B cell (primary cell): ENCODE measurements at regions not wholly inside any gene's neighbourhood (a gene's known extent, or its start where the extent isn't known, plus 50 kb on each side); places are given as distances from the start of the nearest gene placed in this dataset.

ENCODE experiments used
- ATAC-seq: fragments of 200-7000 bp; cut with Tn5 transposase; one replicate; pipeline ENCODE4 v1.10.0; 2021; ENCODE audit warnings: low read depth, mild to moderate bottlenecking, moderate number of reproducible peaks, moderate library complexity
- CTCF ChIA-PET: fragments of 350-600 bp; sonication (Branson Sonifier 250); formaldehyde crosslinking; loops from one replicate; lab custom pipeline; 2021; ENCODE audit warnings: antibody characterized with exemption, inconsistent platforms; lab: Charles Lee
- POLR2A ChIA-PET: fragments of 350-600 bp; sonication (Branson Sonifier 250); formaldehyde crosslinking; loops from one replicate; lab custom pipeline; 2021; ENCODE audit warnings: antibody characterized with exemption; lab: Charles Lee
- DNase-seq: peaks from one replicate; pipeline ENCODE4 v3.0.0; 2013
- H2AFZ ChIP-seq: 2 replicates; pipeline ENCODE4 v1.6.1; 2012; ENCODE audit warnings: mild to moderate bottlenecking, low read depth, low read length; ENCODE audit not compliant: insufficient read depth, poor library complexity, severe bottlenecking
- H3K27ac ChIP-seq, 2 donors: 1 replicate in 1 of 2; 2 replicates in 1 of 2; pipeline ENCODE4 v1.5.1; 2012 to 2013; ENCODE audit warnings: low read length in 2 of 2, mild to moderate bottlenecking in 2 of 2, moderate library complexity in 1 of 2
- H3K27me3 ChIP-seq, 4 experiments: fragments of 200-600 bp in 1 of 4; sonication (generic) in 1 of 4; replicated peaks in 1 of 4; 1 replicate in 2 of 4; 2 replicates in 2 of 4; pipeline versions ENCODE4 v1.6.1 to v1.7.0; 2013 to 2016; ENCODE audit warnings: low read length in 3 of 4, mild to moderate bottlenecking in 2 of 4, mixed read lengths in 1 of 4, moderate library complexity in 1 of 4; ENCODE audit not compliant: insufficient read depth in 4 of 4, control insufficient read depth in 3 of 4; ENCODE audit errors: control extremely low read depth in 1 of 4
- H3K36me3 ChIP-seq, 2 experiments: replicated peaks in 1 of 2; 1 replicate in 1 of 2; 2 replicates in 1 of 2; pipeline versions ENCODE4 v1.6.1 to v1.7.1; 2013; ENCODE audit warnings: low read length in 1 of 2; ENCODE audit not compliant: insufficient read depth in 2 of 2, control insufficient read depth in 1 of 2; ENCODE audit errors: control extremely low read depth in 1 of 2, extremely low read depth in 1 of 2
- H3K4me1 ChIP-seq, 2 donors: fragments of 200-600 bp in 1 of 2; sonication (generic) in 1 of 2; 1 replicate in 1 of 2; 2 replicates in 1 of 2; pipeline versions ENCODE4 v1.5.1 to v1.6.1; 2013 to 2017; ENCODE audit warnings: low read length in 2 of 2; ENCODE audit not compliant: control insufficient read depth in 2 of 2, insufficient read depth in 2 of 2
- H3K4me2 ChIP-seq: replicated peaks from 2 replicates; pipeline ENCODE3; 2012; ENCODE audit warnings: mild to moderate bottlenecking, low read depth, low read length; ENCODE audit not compliant: poor library complexity, severe bottlenecking
- H3K4me3 ChIP-seq, 5 experiments: fragments of 200-600 bp in 1 of 5; sonication (generic) in 1 of 5; 1 replicate in 3 of 5; 2 replicates in 2 of 5; pipeline versions ENCODE4 v1.5.1 to v1.7.0; 2011 to 2016; ENCODE audit warnings: low read length in 4 of 5, mild to moderate bottlenecking in 4 of 5, low read depth in 2 of 5, control low read depth in 1 of 5, moderate library complexity in 1 of 5; ENCODE audit not compliant: insufficient read depth in 1 of 5; ENCODE audit errors: control extremely low read depth in 1 of 5, extremely low read depth in 1 of 5
- H3K79me2 ChIP-seq: fragments of 200-600 bp; sonication (generic); one replicate; pipeline ENCODE4 v1.6.0; 2016; ENCODE audit warnings: low read length; ENCODE audit not compliant: control insufficient read depth, insufficient read depth
- H3K9ac ChIP-seq: fragments of 200-600 bp; sonication (generic); 2 replicates; pipeline ENCODE4 v1.6.1; 2017; ENCODE audit warnings: mild to moderate bottlenecking, low read length, moderate library complexity
- H3K9me3 ChIP-seq, 3 donors: one replicate each; pipeline versions ENCODE4 v1.6.1 to v1.7.1; 2013; ENCODE audit warnings: low read length in 2 of 3; ENCODE audit not compliant: control insufficient read depth in 2 of 3, insufficient read depth in 1 of 3; ENCODE audit errors: control extremely low read depth in 1 of 3
- H4K20me1 ChIP-seq: 2 replicates; pipeline ENCODE4 v1.6.0; 2012; ENCODE audit warnings: mild to moderate bottlenecking, low read length; ENCODE audit not compliant: insufficient read depth, control insufficient read depth, poor library complexity, severe bottlenecking
- H3K27ac Mint-ChIP-seq: one replicate; pipeline ENCODE4 v1.8.0; 2021; ENCODE audit warnings: mixed read lengths
- H3K27me3 Mint-ChIP-seq: one replicate; pipeline ENCODE4 v1.8.0; 2021; ENCODE audit warnings: mixed read lengths
- H3K4me1 Mint-ChIP-seq: one replicate; pipeline ENCODE4 v1.8.0; 2021; ENCODE audit warnings: mixed read lengths
- H3K4me3 Mint-ChIP-seq: one replicate; pipeline ENCODE4 v1.8.0; 2021; ENCODE audit warnings: mixed read lengths
- H3K9me3 Mint-ChIP-seq: one replicate; pipeline ENCODE4 v1.8.0; 2022; ENCODE audit warnings: mixed read lengths; ENCODE audit not compliant: insufficient read depth
- CTCF ChIP-seq: fragments of 200-600 bp; IDR thresholded peaks from one replicate; pipeline ENCODE4 v1.8.0; 2022; ENCODE audit warnings: antibody characterized with exemption, mild to moderate bottlenecking
- EZH2 ChIP-seq: IDR thresholded peaks from 2 replicates; pipeline ENCODE4 v1.6.1; 2012; ENCODE audit warnings: borderline replicate concordance, low read depth, mild to moderate bottlenecking, moderate library complexity, low read length; ENCODE audit not compliant: insufficient read depth, poor library complexity, severe bottlenecking
- WGBS: methylation state at CpG from one replicate; pipeline ENCODE4 v1.1.5; 2013; ENCODE audit warnings: missing lambda C conversion rate; ENCODE audit not compliant: insufficient coverage; 5-methylcytosine and 5-hydroxymethylcytosine counted together
- intact Hi-C: fragments of 100-400 bp; cut with micrococcal nuclease; formaldehyde crosslinking; loops from one replicate; pipeline ENCODE4 v1.10.0; 2022

GRCh38 chrX:39935411-39936064, 162.2 kb downstream of the BCOR start:
- Mint-ChIP-seq H3K27me3 (no peaks in the 10 kb centered on the region), H3K9me3 (no peaks in the 10 kb centered on the region), H3K27ac (no peak overlapping the region), H3K4me3 (no peak overlapping the region), H3K4me1 (peaks cover 23% of the 10 kb centered on the region)
- no peak overlapping the region for H3K9ac ChIP-seq
- H3K36me3 ChIP-seq: no peaks in the 10 kb centered on the region
- peaks cover 13 to 19% of the 10 kb centered on the region in 2 donors for H3K4me1 ChIP-seq
- H3K79me2 ChIP-seq: no peaks in the 10 kb centered on the region
- DNase-seq (no peak), ATAC-seq (no peak)
- no peak overlapping the region for H3K4me3 ChIP-seq
- no peak overlapping the region for H2AFZ ChIP-seq
- TF ChIP-seq CTCF: no peak
- no peak for TF ChIP-seq EZH2
- POLR2A ChIA-PET: interaction anchor here (0.6 kb wide), 1 partner anchor 91 kb away, joined by 3 read pairs; no protein-coding TSS in a partner anchor
- WGBS: 91% methylated on average over 7 of the region's 22 CpGs
- no peaks in the 10 kb centered on the region for H4K20me1 ChIP-seq
- no peak overlapping the region for H3K27ac ChIP-seq
- no peaks in the 10 kb centered on the region for H3K9me3 ChIP-seq
- intact Hi-C loops: no loop called here
- no peaks in the 10 kb centered on the region for H3K27me3 ChIP-seq
- CTCF ChIA-PET: no interaction called here
- H3K4me2 ChIP-seq: no peak overlapping the region
